Keratinocyte (primary cell): ENCODE measurements at regions not wholly inside any gene's neighbourhood (a gene's known extent, or its start where the extent isn't known, plus 50 kb on each side); places are given as distances from the start of the nearest gene placed in this dataset.

Experiments
- DNase-seq: peaks from one replicate; pipeline ENCODE4 v3.0.0-alpha.2; 2011; ENCODE audit warnings: low read depth, missing footprints, low spot score
- FAIRE-seq: peaks from 2 replicates; lab custom pipeline; 2011; peaks lifted over from hg19 to GRCh38; lab: Jason Lieb, UNC
- H2AFZ ChIP-seq: 2 replicates; pipeline ENCODE4 v1.6.0; 2012; ENCODE audit warnings: low read length, control low read depth, inconsistent platforms; ENCODE audit not compliant: control insufficient read depth
- H3K27ac ChIP-seq: 2 replicates; pipeline ENCODE4 v1.5.1; 2011; ENCODE audit warnings: low read length; ENCODE audit not compliant: control insufficient read depth, insufficient read depth
- H3K27me3 ChIP-seq: 3 replicates; pipeline ENCODE4 v1.6.0; 2011; ENCODE audit warnings: low read length; ENCODE audit not compliant: control insufficient read depth, insufficient read depth; ENCODE audit errors: extremely low read depth
- H3K36me3 ChIP-seq, 2 experiments: 2 replicates in 1 of 2; 3 replicates in 1 of 2; pipeline ENCODE4 v1.5.1; 2011; ENCODE audit warnings: low read length in 2 of 2, mild to moderate bottlenecking in 1 of 2; ENCODE audit not compliant: control insufficient read depth in 2 of 2, insufficient read depth in 2 of 2; ENCODE audit errors: extremely low read depth in 1 of 2
- H3K4me1 ChIP-seq: 3 replicates; pipeline ENCODE4 v1.5.1; 2011; ENCODE audit warnings: low read length; ENCODE audit not compliant: control insufficient read depth, insufficient read depth; ENCODE audit errors: extremely low read depth
- H3K4me2 ChIP-seq: 3 replicates; pipeline ENCODE4 v1.6.0; 2011; ENCODE audit warnings: low read depth, low read length; ENCODE audit not compliant: control insufficient read depth, insufficient read depth; ENCODE audit errors: extremely low read depth
- H3K4me3 ChIP-seq, 3 experiments: fragments of 200-600 bp in 1 of 3; sonication (generic) in 1 of 3; 2 replicates in 2 of 3; 3 replicates in 1 of 3; pipeline ENCODE4 v1.5.1; 2011 to 2016; ENCODE audit warnings: low read length in 3 of 3, mild to moderate bottlenecking in 3 of 3, control low read depth in 2 of 3, inconsistent platforms in 1 of 3, low read depth in 1 of 3, mixed read lengths in 1 of 3, mixed run types in 1 of 3, moderate library complexity in 1 of 3; ENCODE audit not compliant: control insufficient read depth in 2 of 3, insufficient read depth in 2 of 3; ENCODE audit errors: extremely low read depth in 1 of 3
- H3K79me2 ChIP-seq: 2 replicates; pipeline ENCODE4 v1.6.0; 2012; ENCODE audit warnings: low read length; ENCODE audit not compliant: control insufficient read depth, insufficient read depth
- H3K9ac ChIP-seq: 3 replicates; pipeline ENCODE4 v1.6.0; 2011; ENCODE audit warnings: low read length; ENCODE audit not compliant: control insufficient read depth, insufficient read depth; ENCODE audit errors: extremely low read depth
- H3K9me1 ChIP-seq: 3 replicates; pipeline ENCODE4 v1.6.0; 2011; ENCODE audit warnings: low read length; ENCODE audit not compliant: control insufficient read depth, insufficient read depth; ENCODE audit errors: extremely low read depth
- H3K9me3 ChIP-seq: 2 replicates; pipeline ENCODE4 v1.5.1; 2012; ENCODE audit warnings: low read depth, low read length; ENCODE audit not compliant: control insufficient read depth
- H4K20me1 ChIP-seq: 3 replicates; pipeline ENCODE4 v1.6.0; 2011; ENCODE audit warnings: low read length; ENCODE audit not compliant: control insufficient read depth, insufficient read depth; ENCODE audit errors: extremely low read depth
- CTCF ChIP-seq, 3 experiments: IDR thresholded peaks in 1 of 3; conservative IDR thresholded peaks in 1 of 3; optimal IDR thresholded peaks in 1 of 3; 2 replicates in 2 of 3; 3 replicates in 1 of 3; pipeline versions ENCODE3 to v1.5.1; 2011; ENCODE audit warnings: low read length in 3 of 3, mild to moderate bottlenecking in 3 of 3, moderate library complexity in 2 of 3, control low read depth in 1 of 3, inconsistent platforms in 1 of 3; ENCODE audit not compliant: insufficient read depth in 2 of 3; ENCODE audit errors: extremely low read depth in 1 of 3
- EZH2 ChIP-seq: IDR thresholded peaks from one replicate; pipeline ENCODE4 v1.6.1; 2012; ENCODE audit warnings: inconsistent platforms, mild to moderate bottlenecking, low read length, moderate library complexity
- dilution Hi-C: fragments of 300-500 bp; cut with MboI; formaldehyde crosslinking; loops from one replicate; pipeline ENCODE4 v1.7.0; 2020; ENCODE audit warnings: low sequenced_read_pairs; ENCODE audit not compliant: extremely low pct_ligation_motif_present

DNA sequence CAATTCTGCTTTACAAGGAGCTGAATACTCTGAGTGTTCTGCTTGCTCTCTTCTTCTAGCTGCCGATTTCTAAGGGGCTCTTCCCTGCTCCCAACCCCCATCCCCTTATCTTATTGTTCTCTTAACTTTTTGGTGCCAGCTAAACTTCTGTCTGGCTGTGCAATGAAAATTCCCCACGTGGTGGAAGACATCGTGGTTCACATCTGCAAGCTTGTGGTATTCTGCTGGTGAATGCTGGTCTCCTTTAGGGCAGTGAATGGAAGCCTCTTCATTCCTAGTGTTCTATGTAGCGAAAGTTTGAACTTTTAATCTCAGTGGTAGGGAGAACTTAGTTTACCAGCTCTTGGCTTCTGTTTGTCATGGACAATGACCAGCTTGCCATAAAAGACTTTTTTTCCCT is 406.0 kb upstream of the ZEB2 start:
- no peak overlapping the region for H3K9ac ChIP-seq
- no peak overlapping the region for H3K27ac ChIP-seq
- H3K4me1 ChIP-seq = no peaks in the 10 kb centered on the region
- TF ChIP-seq EZH2 = no peak
- TF ChIP-seq CTCF (optimal IDR thresholded peaks at IDR 0.05 in 1 of 3, IDR thresholded peaks at IDR 0.05 in 1 of 3, conservative IDR thresholded peaks at IDR 0.05 in 1 of 3; ENCODE audit: extremely low read depth in 1 of 3, insufficient read depth in 2 of 3, low read length in 3 of 3) = no peak
- H3K36me3 ChIP-seq = no peaks in the 10 kb centered on the region
- dilution Hi-C loops = no loop called here
- no peaks in the 10 kb centered on the region for H3K9me1 ChIP-seq
- no peaks in the 10 kb centered on the region for H3K79me2 ChIP-seq
- H3K4me3 ChIP-seq = no peak overlapping the region
- H3K4me2 ChIP-seq = no peak overlapping the region
- H4K20me1 ChIP-seq = no peaks in the 10 kb centered on the region
- no peaks in the 10 kb centered on the region for H3K9me3 ChIP-seq
- DNase-seq (no peak), FAIRE-seq (no peak)
- H2AFZ ChIP-seq = no peak overlapping the region
- no peaks in the 10 kb centered on the region for H3K27me3 ChIP-seq

- no peak for TF ChIP-seq EZH2
- Histone ChIP-seq H3K27ac (no peak overlapping the region), H3K4me2 (no peak overlapping the region), H3K79me2 (no peaks in the 10 kb centered on the region), H2AFZ (no peak overlapping the region), H3K4me1 (no peaks in the 10 kb centered on the region), H3K9ac (no peak overlapping the region), H3K9me1 (no peaks in the 10 kb centered on the region), H3K4me3 (no peak overlapping the region), H4K20me1 (no peaks in the 10 kb centered on the region), H3K36me3 (no peaks in the 10 kb centered on the region), H3K9me3 (no peaks in the 10 kb centered on the region), H3K27me3 (no peaks in the 10 kb centered on the region)
- no peak for FAIRE-seq
- DNase-seq = no peak
- dilution Hi-C loops = no loop called here
These were observed 404.9 kb upstream of the ZEB2 start for GRCh38 chr2:144924827-144925226.

- no peak overlapping the region for H3K9ac ChIP-seq
- H3K9me1 ChIP-seq = no peaks in the 10 kb centered on the region
- no peaks in the 10 kb centered on the region for H3K4me1 ChIP-seq
- FAIRE-seq = no peak
- no peak overlapping the region for H3K4me2 ChIP-seq
- H3K4me3 ChIP-seq = no peak overlapping the region
- no peak for DNase-seq
- no peaks in the 10 kb centered on the region for H4K20me1 ChIP-seq
- dilution Hi-C loops = no loop called here
- H3K79me2 ChIP-seq = no peaks in the 10 kb centered on the region
- H3K9me3 ChIP-seq = no peaks in the 10 kb centered on the region
- TF ChIP-seq CTCF (optimal IDR thresholded peaks at IDR 0.05 in 1 of 3, IDR thresholded peaks at IDR 0.05 in 1 of 3, conservative IDR thresholded peaks at IDR 0.05 in 1 of 3; ENCODE audit: extremely low read depth in 1 of 3, insufficient read depth in 2 of 3, low read length in 3 of 3) (no peak), EZH2 (no peak)
- H3K27me3 ChIP-seq = no peaks in the 10 kb centered on the region
- no peak overlapping the region for H3K27ac ChIP-seq
- H2AFZ ChIP-seq = no peak overlapping the region
- H3K36me3 ChIP-seq = no peaks in the 10 kb centered on the region
These were observed 402.6 kb upstream of the ZEB2 start for GRCh38 chr2:144922519-144922918.
